Chondrocyte (in vitro differentiated cells): ENCODE measurements at regions not wholly inside any gene's neighbourhood (a gene's known extent, or its start where the extent isn't known, plus 50 kb on each side); places are given as distances from the start of the nearest gene placed in this dataset.

Experiments used
- DNase-seq: peaks from one replicate; pipeline ENCODE4 v3.0.0; 2021; ENCODE audit warnings: mixed read lengths, low spot score
- H3K27ac Mint-ChIP-seq: one replicate; pipeline ENCODE4 v1.8.0; 2021; ENCODE audit warnings: mild to moderate bottlenecking, moderate library complexity, mixed read lengths; ENCODE audit not compliant: unreplicated experiment
- H3K27me3 Mint-ChIP-seq: 2 replicates; pipeline ENCODE4 v1.8.0; 2021; ENCODE audit warnings: low read depth, mixed read lengths
- H3K36me3 Mint-ChIP-seq: 2 replicates; pipeline ENCODE4 v1.8.0; 2021; ENCODE audit warnings: low read depth, mixed read lengths
- H3K4me1 Mint-ChIP-seq: 2 replicates; pipeline ENCODE4 v1.8.0; 2021; ENCODE audit warnings: low read depth, mild to moderate bottlenecking, mixed read lengths
- H3K4me3 Mint-ChIP-seq: one replicate; pipeline ENCODE4 v1.8.0; 2021; ENCODE audit warnings: mild to moderate bottlenecking, moderate library complexity, mixed read lengths; ENCODE audit not compliant: unreplicated experiment
- H3K9me3 Mint-ChIP-seq: 2 replicates; pipeline ENCODE4 v1.8.0; 2021; ENCODE audit warnings: low read depth, mixed read lengths
- CTCF ChIP-seq: fragments of 200-600 bp; sonication (generic); IDR thresholded peaks from 2 replicates; pipeline ENCODE4 v1.5.0; 2021; ENCODE audit warnings: antibody characterized with exemption, mild to moderate bottlenecking, moderate library complexity

- no peak for DNase-seq
- TF ChIP-seq CTCF = no peak
- Mint-ChIP-seq H3K36me3 (no peaks in the 10 kb centered on the region), H3K4me1 (peaks cover 15% of the 10 kb centered on the region), H3K27me3 (no peaks in the 10 kb centered on the region), H3K27ac (no peak overlapping the region), H3K9me3 (no peaks in the 10 kb centered on the region), H3K4me3 (no peak overlapping the region)
These were observed 192.5 kb downstream of the ZNF608 start for GRCh38 chr5:124553911-124554310.

- Mint-ChIP-seq H3K36me3 (no peaks in the 10 kb centered on the region), H3K4me3 (no peak overlapping the region), H3K27ac (no peak overlapping the region), H3K27me3 (no peaks in the 10 kb centered on the region), H3K4me1 (peaks cover 15% of the 10 kb centered on the region), H3K9me3 (no peaks in the 10 kb centered on the region)
- TF ChIP-seq CTCF = no peak
- no peak for DNase-seq
These were observed 193.9 kb downstream of the ZNF608 start for GRCh38 chr5:124552526-124552925.

GRCh38 chr5:124551939-124552279, 194.5 kb downstream of the ZNF608 start:
- no peaks in the 10 kb centered on the region for H3K27me3 Mint-ChIP-seq
- H3K36me3 Mint-ChIP-seq = no peaks in the 10 kb centered on the region
- TF ChIP-seq CTCF = no peak
- H3K4me3 Mint-ChIP-seq = no peak overlapping the region
- H3K4me1 Mint-ChIP-seq = peaks cover 15% of the 10 kb centered on the region
- H3K9me3 Mint-ChIP-seq = no peaks in the 10 kb centered on the region
- DNase-seq = no peak
- no peak overlapping the region for H3K27ac Mint-ChIP-seq

GRCh38 chr5:124550731-124551130, 195.7 kb downstream of the ZNF608 start:
- no peak overlapping the region for H3K4me3 Mint-ChIP-seq

GRCh38 chr5:124549891-124550436, 196.5 kb downstream of the ZNF608 start:
- no peak overlapping the region for H3K27ac Mint-ChIP-seq
- no peaks in the 10 kb centered on the region for H3K27me3 Mint-ChIP-seq
- peaks cover 10% of the 10 kb centered on the region for H3K4me1 Mint-ChIP-seq
- H3K4me3 Mint-ChIP-seq = no peak overlapping the region
- H3K36me3 Mint-ChIP-seq = no peaks in the 10 kb centered on the region
- no peak for DNase-seq
- no peaks in the 10 kb centered on the region for H3K9me3 Mint-ChIP-seq
- no peak for TF ChIP-seq CTCF

More at GRCh38 chr5:124550731-124551130, 195.7 kb downstream of the ZNF608 start:
- DNase-seq = no peak
- no peaks in the 10 kb centered on the region for H3K9me3 Mint-ChIP-seq
- H3K36me3 Mint-ChIP-seq = no peaks in the 10 kb centered on the region
- TF ChIP-seq CTCF = no peak
- H3K27me3 Mint-ChIP-seq = no peaks in the 10 kb centered on the region
- H3K4me1 Mint-ChIP-seq = peaks cover 15% of the 10 kb centered on the region
- no peak overlapping the region for H3K27ac Mint-ChIP-seq
